AG09309 (cell line): ENCODE measurements at regions not wholly inside any gene's neighbourhood (a gene's known extent, or its start where the extent isn't known, plus 50 kb on each side); places are given as distances from the start of the nearest gene placed in this dataset.

Experiments
- DNase-seq: peaks from one replicate; pipeline ENCODE4 v3.0.0-alpha.2; 2010; ENCODE audit warnings: low read depth
- H3K4me3 ChIP-seq: 2 replicates; pipeline ENCODE4 v1.5.1; 2011; ENCODE audit warnings: mild to moderate bottlenecking, low read depth, low read length, moderate library complexity; ENCODE audit not compliant: control insufficient read depth
- TF ChIP-seq, protein P1 (sequence below): IDR thresholded peaks from 2 replicates; pipeline ENCODE4 v1.5.1; 2011; ENCODE audit warnings: mild to moderate bottlenecking, low read depth, low read length, inconsistent platforms; ENCODE audit not compliant: insufficient read depth, control insufficient read depth; ENCODE audit errors: missing control alignments

DNA sequence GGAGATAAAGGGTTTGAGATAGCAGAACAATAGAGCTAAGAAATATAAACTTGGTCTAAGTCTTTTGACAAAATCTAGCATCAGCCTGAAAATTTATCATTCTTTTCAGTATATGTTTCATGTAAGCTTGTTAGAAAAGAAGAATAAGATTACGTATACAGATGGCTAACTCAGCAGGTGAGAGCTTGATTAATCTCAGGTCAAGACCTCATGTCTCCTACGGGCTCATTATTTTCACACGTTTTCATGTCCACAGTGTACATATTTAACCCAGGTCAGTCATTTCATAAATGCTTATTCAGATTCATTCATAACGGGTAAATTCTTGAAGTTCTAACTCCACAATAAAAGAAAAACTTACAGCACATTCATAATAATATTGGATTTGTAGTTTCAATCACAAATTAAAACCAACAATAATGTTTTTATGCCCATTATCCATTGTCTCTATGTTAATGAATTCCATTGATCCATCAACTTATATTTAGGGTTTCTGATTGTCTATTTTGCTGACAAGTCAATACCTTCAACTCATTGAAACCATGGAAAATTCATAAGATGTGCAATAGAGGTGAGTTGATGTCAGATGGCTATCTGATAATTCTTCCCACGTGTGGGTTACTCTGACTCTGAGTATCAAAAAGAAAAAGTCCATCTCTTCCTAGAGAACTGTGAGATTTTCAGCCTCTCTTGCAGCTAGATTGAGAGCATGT, 102.6 kb downstream of the CASP12 start:
- no peak for DNase-seq
- H3K4me3 ChIP-seq = no peak overlapping the region
- TF ChIP-seq, protein P1, sequence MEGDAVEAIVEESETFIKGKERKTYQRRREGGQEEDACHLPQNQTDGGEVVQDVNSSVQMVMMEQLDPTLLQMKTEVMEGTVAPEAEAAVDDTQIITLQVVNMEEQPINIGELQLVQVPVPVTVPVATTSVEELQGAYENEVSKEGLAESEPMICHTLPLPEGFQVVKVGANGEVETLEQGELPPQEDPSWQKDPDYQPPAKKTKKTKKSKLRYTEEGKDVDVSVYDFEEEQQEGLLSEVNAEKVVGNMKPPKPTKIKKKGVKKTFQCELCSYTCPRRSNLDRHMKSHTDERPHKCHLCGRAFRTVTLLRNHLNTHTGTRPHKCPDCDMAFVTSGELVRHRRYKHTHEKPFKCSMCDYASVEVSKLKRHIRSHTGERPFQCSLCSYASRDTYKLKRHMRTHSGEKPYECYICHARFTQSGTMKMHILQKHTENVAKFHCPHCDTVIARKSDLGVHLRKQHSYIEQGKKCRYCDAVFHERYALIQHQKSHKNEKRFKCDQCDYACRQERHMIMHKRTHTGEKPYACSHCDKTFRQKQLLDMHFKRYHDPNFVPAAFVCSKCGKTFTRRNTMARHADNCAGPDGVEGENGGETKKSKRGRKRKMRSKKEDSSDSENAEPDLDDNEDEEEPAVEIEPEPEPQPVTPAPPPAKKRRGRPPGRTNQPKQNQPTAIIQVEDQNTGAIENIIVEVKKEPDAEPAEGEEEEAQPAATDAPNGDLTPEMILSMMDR = no peak

DNA sequence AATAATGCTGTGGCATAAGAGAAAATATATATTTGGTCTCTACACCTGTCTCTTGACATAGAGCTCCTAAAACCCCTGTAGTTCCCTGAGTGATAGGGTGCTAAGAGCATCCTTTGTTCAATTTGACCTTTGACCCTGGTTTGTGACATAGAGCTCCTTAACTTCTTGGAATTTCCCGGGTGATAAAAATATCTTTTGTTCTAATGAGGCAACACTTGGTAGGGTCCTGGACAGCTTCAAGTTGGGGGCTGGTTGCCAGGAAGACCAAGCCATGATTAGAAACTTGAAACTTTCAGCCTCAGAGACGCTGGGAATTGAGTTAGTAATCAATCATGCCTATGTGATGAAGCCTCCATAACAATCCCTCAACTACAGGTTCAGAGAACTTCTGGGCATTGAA, 105.4 kb downstream of the CASP12 start:
- no peak for DNase-seq
- TF ChIP-seq, protein P1 = no peak
- H3K4me3 ChIP-seq = no peak overlapping the region

DNA sequence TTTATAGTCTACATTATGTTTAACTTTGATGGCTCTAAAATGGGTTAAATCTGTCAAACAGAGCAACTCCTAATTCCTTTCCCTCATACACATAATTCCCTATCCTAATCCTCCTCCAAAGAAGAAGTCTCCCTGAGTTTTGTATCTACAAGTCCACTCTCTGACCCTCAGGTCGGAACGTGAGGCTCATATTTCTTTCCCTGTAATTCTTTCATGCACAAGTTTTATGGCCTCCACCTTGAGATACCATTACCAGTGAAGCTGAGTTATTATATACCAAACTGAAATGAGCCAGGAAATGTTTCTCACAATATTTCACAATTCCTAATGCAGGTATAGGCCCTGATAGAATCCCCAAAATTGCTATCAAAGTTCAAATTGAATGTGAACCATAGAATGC, 106.4 kb downstream of the CASP12 start:
- DNase-seq = no peak
- H3K4me3 ChIP-seq = no peak overlapping the region
- TF ChIP-seq, protein P1 = no peak

DNA sequence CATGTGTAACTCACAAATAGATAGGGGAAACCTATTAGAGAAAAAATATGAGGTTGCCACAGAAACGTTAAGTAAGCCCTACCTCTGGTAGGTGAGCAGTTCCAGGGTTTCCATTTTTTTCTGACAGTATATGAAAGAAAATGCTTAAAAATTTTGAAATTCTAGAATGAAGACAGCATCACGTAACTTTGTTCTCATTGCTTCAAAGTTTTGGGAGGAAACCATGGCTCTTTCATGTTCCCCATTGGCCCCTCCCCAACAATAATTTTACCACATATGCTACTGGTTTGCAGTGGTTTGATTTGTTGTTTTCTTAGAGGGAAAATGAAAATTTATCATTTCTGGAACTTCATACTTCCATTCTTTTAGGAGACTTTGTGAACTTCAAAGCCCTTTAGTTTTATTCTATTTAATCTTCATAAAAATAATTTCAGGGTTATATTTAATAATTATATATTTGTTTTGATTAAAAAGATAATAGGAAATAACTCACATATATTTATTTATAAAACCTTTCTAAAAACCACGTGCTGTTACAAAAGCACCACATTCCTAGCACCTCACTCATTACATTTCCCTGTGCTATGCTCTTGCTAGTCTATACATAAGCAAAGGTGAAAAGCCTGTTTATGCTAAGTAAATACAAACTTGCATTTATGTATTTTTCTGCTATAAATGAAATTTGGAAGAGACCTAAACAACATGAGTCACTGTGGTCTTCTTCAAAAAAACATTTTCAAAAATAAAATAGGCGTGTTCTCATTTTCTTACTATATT, 113.4 kb downstream of the CASP12 start:
- TF ChIP-seq, protein P1 = no peak
- H3K4me3 ChIP-seq = no peak overlapping the region
- no peak for DNase-seq

DNA sequence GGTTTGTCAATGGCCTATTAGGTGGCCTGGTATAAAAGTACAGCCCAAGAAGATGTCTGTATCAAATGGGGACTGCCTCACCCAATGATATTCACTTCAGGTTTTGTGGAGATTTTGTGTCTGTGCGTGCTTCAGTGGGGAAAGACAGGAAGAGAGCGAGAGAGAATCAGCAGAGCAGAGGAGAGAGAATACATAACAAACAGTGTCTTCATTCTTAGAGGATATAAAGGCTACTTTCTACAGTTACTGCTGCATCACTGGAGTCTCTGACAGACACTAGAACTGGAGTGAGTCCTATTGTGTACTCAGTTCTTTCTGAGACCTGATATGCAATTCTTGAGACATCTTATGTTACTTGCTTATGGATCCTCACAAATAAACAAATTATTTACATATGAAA, 115.0 kb downstream of the CASP12 start:
- TF ChIP-seq, protein P1 = no peak
- no peak for DNase-seq
- H3K4me3 ChIP-seq = no peak overlapping the region

DNA sequence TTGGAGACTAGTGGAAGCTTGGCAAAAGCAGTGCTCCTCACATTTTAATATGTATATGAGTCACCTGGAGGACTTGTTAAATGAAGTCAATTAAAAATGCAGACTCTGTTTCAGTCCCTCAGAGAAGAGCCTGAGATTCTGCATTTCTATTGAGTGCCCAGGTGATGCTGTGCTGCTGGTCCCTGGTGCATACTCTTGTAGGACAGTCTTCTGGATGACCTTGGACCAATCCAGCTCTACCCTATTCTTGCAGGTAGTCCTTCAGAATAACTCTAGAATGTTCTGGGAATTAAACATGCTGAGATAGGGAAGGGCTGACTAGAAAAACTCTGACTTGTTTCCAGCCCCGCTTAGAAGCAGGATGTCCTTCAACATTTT, 115.9 kb downstream of the CASP12 start:
- TF ChIP-seq, protein P1 = no peak
- no peak overlapping the region for H3K4me3 ChIP-seq
- no peak for DNase-seq
